ENCODE measurements at regions not wholly inside any gene's neighbourhood (a gene's known extent, or its start where the extent isn't known, plus 50 kb on each side); places are given as distances from the start of the nearest gene placed in this dataset.
"Not testable (repeated sequence)": the region's sequence is repeated elsewhere in the genome, so short reads cannot be mapped to it uniquely, and the experiment has no call there.

- TF ChIP-seq, protein P1, sequence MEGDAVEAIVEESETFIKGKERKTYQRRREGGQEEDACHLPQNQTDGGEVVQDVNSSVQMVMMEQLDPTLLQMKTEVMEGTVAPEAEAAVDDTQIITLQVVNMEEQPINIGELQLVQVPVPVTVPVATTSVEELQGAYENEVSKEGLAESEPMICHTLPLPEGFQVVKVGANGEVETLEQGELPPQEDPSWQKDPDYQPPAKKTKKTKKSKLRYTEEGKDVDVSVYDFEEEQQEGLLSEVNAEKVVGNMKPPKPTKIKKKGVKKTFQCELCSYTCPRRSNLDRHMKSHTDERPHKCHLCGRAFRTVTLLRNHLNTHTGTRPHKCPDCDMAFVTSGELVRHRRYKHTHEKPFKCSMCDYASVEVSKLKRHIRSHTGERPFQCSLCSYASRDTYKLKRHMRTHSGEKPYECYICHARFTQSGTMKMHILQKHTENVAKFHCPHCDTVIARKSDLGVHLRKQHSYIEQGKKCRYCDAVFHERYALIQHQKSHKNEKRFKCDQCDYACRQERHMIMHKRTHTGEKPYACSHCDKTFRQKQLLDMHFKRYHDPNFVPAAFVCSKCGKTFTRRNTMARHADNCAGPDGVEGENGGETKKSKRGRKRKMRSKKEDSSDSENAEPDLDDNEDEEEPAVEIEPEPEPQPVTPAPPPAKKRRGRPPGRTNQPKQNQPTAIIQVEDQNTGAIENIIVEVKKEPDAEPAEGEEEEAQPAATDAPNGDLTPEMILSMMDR (IDR thresholded peaks at IDR 0.05): not testable (repeated sequence)
- not testable (repeated sequence) for TF ChIP-seq POLR2A (IDR thresholded peaks at IDR 0.05)
These were observed 90.1 kb downstream of the CRYBB2 start for GRCh38 chr22:25309586-25309985.
